LNCaP clone FGC (cell line): ENCODE measurements at regions not wholly inside any gene's neighbourhood (a gene's known extent, or its start where the extent isn't known, plus 50 kb on each side); places are given as distances from the start of the nearest gene placed in this dataset.

Source experiments
- DNase-seq: peaks from one replicate; pipeline ENCODE4 v3.0.0-alpha.2; 2011; ENCODE audit warnings: low read depth
- H3K4me3 ChIP-seq: 2 replicates; pipeline ENCODE4 v1.5.1; 2011; ENCODE audit warnings: mild to moderate bottlenecking, low read depth, low read length, control low read depth
- TF ChIP-seq, protein P1 (sequence below): IDR thresholded peaks from 2 replicates; pipeline ENCODE4 v1.5.1; 2012; ENCODE audit warnings: mild to moderate bottlenecking; ENCODE audit not compliant: control insufficient read depth, insufficient read depth; ENCODE audit errors: extremely low read depth

DNA sequence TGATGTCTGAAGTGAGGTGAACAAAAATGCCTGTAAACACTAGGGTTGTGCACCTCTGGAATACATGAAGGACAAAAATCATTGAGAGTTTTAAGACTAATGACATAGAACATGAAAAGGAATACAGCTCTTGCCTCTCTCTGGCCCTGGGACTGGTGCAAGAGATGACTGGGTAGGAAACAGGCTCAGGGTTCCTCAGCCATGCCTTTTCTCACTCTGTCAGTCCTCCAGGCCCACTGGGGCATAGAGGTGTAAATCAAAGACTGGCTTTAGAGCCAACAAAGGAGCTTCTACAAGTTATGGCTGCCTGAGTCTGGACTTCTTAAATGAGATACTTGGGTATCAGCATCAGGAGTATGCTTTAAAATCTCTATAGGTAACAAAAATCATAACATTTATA lies 554.7 kb upstream of the KCNMB2 start:
- H3K4me3 ChIP-seq: no peak overlapping the region
- TF ChIP-seq, protein P1, sequence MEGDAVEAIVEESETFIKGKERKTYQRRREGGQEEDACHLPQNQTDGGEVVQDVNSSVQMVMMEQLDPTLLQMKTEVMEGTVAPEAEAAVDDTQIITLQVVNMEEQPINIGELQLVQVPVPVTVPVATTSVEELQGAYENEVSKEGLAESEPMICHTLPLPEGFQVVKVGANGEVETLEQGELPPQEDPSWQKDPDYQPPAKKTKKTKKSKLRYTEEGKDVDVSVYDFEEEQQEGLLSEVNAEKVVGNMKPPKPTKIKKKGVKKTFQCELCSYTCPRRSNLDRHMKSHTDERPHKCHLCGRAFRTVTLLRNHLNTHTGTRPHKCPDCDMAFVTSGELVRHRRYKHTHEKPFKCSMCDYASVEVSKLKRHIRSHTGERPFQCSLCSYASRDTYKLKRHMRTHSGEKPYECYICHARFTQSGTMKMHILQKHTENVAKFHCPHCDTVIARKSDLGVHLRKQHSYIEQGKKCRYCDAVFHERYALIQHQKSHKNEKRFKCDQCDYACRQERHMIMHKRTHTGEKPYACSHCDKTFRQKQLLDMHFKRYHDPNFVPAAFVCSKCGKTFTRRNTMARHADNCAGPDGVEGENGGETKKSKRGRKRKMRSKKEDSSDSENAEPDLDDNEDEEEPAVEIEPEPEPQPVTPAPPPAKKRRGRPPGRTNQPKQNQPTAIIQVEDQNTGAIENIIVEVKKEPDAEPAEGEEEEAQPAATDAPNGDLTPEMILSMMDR: no peak
- no peak for DNase-seq

DNA sequence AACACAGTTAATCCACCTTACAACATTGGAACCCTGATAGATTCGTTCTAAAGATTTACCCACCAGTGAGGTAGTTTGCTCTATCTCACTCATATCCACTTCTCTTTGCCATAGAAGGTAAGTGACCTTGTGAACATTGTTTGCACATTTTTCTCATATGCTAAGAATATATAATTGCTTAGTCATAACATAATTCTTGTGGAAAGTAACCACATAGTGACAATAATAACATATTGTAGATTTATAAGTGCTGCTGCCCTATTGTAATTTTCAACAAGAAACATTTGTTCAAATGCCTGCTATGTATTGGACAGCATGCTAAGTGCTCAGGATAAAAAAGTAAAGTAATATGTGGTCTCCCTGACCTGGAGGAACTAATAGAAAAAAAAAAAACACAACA lies 554.2 kb upstream of the KCNMB2 start:
- TF ChIP-seq, protein P1: no peak
- H3K4me3 ChIP-seq: no peak overlapping the region
- DNase-seq: no peak

DNA sequence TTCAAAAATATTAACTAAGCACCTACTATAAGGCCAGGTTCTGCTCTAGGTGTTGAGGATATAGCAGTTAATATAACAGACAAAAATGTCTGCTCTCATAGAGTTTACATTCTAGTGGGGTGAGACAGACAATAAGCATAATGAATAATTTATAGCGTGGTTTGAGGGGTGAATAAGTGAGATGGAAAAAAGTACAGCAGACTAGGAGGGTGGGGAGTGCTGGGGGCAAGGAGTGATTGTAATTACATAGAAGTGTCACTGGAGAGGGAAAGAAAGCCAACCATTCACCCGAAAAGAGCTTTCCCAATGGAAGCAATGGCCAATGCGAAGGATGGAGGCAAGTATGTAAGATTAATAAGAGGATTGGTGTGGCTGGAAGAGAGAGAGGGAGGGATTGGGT lies 552.9 kb upstream of the KCNMB2 start:
- DNase-seq: no peak
- no peak overlapping the region for H3K4me3 ChIP-seq
- TF ChIP-seq, protein P1: no peak

DNA sequence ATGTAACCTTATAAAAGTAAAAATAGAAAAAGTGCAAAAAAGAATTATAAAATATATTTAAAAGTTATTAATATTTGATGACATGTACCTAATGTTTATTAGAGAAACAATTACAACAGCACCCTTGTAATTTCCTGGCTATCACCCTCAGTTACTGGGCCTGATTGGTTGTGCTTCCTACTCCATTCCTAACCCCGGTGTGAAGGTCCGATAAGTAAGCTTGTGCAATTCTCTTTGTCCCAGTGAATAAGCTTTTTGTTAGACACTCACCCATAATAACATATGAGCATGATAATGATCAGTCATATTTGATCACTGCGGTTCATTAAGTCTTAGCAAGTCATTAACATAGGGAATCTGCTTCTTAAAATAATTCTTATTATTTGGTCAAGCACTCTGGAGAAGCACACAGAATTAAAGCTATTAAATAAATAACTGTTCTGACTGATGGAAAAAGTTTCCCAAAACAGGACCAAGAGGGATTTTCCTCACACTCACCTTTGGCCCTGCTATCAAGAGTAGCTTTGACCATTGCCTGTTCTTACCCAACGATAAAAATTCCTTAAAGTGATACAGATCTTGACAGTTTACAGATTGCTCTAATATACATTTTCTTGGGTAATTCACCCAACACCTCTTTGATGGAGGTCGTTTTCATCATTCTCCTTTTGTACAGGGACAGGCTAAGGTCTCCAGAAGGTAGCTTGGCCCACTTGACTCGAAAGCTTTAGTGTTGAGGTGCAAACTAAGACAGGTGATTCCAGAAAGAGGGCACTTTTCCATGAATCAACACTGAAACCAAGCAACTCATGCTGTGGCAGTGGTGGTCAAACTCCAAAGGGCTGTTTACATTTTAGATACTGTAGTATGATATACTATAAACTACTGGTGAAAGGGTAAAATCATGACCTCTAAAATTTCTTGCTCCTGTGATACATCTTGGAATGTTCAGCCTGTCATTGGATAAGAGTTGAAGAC lies 543.0 kb upstream of the KCNMB2 start:
- TF ChIP-seq, protein P1: no peak
- H3K4me3 ChIP-seq: no peak overlapping the region
- no peak for DNase-seq

DNA sequence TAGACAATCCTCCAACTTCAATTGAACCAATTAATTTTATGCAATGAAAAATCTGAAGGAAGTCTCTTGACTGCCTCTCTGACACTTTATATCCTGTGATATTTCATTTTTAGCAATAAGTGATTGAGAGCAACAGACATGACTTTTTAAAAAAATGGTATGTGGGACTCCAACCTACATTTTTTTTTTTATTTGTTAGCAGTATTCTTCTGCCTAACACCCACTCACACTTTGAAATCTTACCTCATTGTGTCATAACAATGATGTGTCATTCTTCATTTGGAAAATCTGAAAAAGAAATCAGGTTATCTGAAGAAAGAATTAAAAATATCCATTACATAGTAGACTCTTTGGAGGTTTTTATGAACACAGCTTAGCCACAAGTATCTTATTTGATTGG lies 541.3 kb upstream of the KCNMB2 start:
- TF ChIP-seq, protein P1: no peak
- H3K4me3 ChIP-seq: no peak overlapping the region
- no peak for DNase-seq

DNA sequence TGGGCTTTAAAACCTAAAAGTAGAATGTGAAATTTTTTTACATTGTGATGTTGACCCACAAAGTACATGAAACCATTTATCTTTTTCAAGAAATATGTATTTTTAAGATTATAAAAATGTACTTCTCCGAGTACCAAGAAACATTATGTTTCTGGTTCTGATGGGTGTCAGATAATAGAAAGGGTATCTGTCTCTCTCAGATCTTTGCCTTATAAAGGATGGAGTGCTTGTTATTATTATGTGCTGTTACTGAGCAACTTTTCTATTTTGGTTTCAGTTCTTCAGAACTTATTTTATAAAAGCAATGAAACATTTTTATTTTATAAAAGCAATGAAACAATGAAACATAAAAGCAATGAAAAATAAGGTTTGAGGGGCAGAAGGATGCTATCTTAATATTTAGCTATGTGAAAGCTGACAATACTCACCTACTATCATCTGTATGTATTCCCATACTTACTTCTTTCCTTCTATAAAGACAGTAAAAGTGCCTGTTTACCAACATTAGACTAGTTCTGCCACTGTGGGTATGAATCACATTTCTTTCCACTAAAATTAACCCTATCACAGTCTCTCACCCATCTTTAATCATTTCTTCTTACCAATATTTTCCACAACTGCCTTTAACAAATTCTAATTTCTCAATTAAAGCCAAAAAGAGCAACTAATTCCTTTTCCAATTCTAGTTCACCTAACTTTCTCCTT lies 540.7 kb upstream of the KCNMB2 start:
- TF ChIP-seq, protein P1: no peak
- no peak for DNase-seq
- H3K4me3 ChIP-seq: no peak overlapping the region
